Esophagus muscularis mucosa (tissue), 4 donors: ENCODE measurements at regions not wholly inside any gene's neighbourhood (a gene's known extent, or its start where the extent isn't known, plus 50 kb on each side); places are given as distances from the start of the nearest gene placed in this dataset.

Source experiments
- DNase-seq: peaks from one replicate; pipeline ENCODE4 v3.0.0-alpha.2; 2017; ENCODE audit errors: extremely low spot score
- H3K27ac ChIP-seq, 4 donors: fragments of 200-600 bp; sonication (generic); replicated peaks in 1 of 4; 1 replicate in 3 of 4; 2 replicates in 1 of 4; pipeline ENCODE4 v1.5.1; 2016 to 2019; ENCODE audit warnings: mild to moderate bottlenecking in 1 of 4
- H3K27me3 ChIP-seq, 4 donors: fragments of 200-600 bp; sonication (generic); one replicate each; pipeline versions ENCODE4 v1.5.1 to v1.6.0; 2016 to 2019
- H3K36me3 ChIP-seq, 4 donors: fragments of 200-600 bp; sonication (generic); one replicate each; pipeline ENCODE4 v1.5.1; 2016 to 2019
- H3K4me1 ChIP-seq, 4 donors: fragments of 200-600 bp; sonication (generic); one replicate each; pipeline ENCODE4 v1.5.1; 2016 to 2019
- H3K4me3 ChIP-seq, 4 donors: fragments of 200-600 bp; sonication (generic); 1 replicate in 2 of 4; 2 replicates in 2 of 4; pipeline ENCODE4 v1.5.1; 2016 to 2019; ENCODE audit warnings: mild to moderate bottlenecking in 4 of 4, moderate library complexity in 1 of 4
- H3K9me3 ChIP-seq, 4 donors: fragments of 200-600 bp; sonication (generic); 1 replicate in 3 of 4; 2 replicates in 1 of 4; pipeline ENCODE4 v1.5.1; 2016 to 2019
- EP300 ChIP-seq: sonication (generic); formaldehyde crosslinking; IDR thresholded peaks from one replicate; pipeline ENCODE4 v1.6.1; 2017; ENCODE audit warnings: antibody characterized with exemption
- POLR2A ChIP-seq: fragments of 450-650 bp; IDR thresholded peaks from one replicate; pipeline ENCODE4 v1.6.1; 2017; ENCODE audit warnings: antibody characterized with exemption, moderate library complexity, mild to moderate bottlenecking, low read depth
- POLR2AphosphoS5 ChIP-seq, 2 donors: sonication (generic); formaldehyde crosslinking; IDR thresholded peaks; one replicate each; pipeline ENCODE4 v1.6.1; 2017; ENCODE audit warnings: antibody characterized with exemption in 2 of 2
- WGBS: methylation state at CpG from one replicate; pipeline ENCODE4 v1.1.5; 2018; 5-methylcytosine and 5-hydroxymethylcytosine counted together
- intact Hi-C: fragments of 100-400 bp; cut with DNase I; formaldehyde crosslinking; loops from one replicate; pipeline ENCODE4 v1.15.1; 2023
- TF ChIP-seq, protein P1 (sequence below), 3 experiments: fragments of 200-600 bp in 2 of 3; fragments of 450-650 bp in 1 of 3; sonication (generic) in 2 of 3; IDR thresholded peaks; one replicate each; pipeline ENCODE4 v1.5.1; 2017 to 2019; ENCODE audit warnings: antibody characterized with exemption in 3 of 3, mild to moderate bottlenecking in 2 of 3, moderate library complexity in 1 of 3

DNA sequence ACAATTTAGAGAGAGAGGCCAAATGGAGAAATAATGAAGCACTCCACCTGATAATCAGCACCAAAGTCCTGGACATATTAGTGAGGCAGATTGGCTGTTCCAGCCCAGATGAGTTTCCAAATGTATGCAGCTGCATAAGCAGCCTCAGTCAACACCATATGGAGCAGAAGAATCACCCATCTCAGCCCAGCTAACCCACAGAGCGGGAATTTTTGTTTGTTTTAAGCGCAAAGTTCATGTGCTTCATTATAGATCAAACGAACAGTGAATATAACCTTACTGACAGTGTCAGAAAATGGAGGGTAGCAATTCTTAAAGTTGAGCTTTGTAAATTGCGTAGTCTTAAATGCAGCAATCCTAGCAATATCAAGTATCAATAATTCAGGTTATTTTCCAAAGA is 234.0 kb upstream of the CEP162 start:
- Histone ChIP-seq H3K27me3 (no peaks in the 10 kb centered on the region), H3K27ac (no peak overlapping the region), H3K4me1 (no peaks in the 10 kb centered on the region), H3K4me3 (no peak overlapping the region), H3K9me3 (no peaks in the 10 kb centered on the region), H3K36me3 (no peaks in the 10 kb centered on the region)
- no peak for DNase-seq
- TF ChIP-seq POLR2A (no peak), EP300 (no peak), POLR2AphosphoS5 (IDR thresholded peaks at IDR 0.05) (no peak)
- TF ChIP-seq, protein P1, sequence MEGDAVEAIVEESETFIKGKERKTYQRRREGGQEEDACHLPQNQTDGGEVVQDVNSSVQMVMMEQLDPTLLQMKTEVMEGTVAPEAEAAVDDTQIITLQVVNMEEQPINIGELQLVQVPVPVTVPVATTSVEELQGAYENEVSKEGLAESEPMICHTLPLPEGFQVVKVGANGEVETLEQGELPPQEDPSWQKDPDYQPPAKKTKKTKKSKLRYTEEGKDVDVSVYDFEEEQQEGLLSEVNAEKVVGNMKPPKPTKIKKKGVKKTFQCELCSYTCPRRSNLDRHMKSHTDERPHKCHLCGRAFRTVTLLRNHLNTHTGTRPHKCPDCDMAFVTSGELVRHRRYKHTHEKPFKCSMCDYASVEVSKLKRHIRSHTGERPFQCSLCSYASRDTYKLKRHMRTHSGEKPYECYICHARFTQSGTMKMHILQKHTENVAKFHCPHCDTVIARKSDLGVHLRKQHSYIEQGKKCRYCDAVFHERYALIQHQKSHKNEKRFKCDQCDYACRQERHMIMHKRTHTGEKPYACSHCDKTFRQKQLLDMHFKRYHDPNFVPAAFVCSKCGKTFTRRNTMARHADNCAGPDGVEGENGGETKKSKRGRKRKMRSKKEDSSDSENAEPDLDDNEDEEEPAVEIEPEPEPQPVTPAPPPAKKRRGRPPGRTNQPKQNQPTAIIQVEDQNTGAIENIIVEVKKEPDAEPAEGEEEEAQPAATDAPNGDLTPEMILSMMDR (IDR thresholded peaks at IDR 0.05): no peak
- 84% methylated on average over 4 of the region's 4 CpGs for WGBS
- intact Hi-C loops: no loop called here

DNA sequence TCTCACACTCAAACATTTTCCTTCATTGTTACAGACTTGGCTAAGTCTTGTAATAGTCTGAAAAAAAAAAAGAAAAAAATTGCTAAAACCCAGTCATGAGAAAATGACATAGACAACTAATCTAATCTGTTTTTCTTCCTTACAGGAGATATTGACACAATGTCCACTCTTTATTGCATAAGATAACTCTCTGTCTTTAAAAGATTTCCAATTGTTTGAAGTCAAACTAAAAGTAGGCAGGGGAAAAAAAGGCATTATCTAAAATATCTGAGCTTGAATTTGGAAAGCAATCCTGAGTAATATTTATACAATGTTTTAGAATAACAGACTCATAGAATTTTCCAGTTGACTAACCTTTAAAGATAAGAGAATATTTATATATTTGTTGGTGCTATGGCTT is 233.0 kb upstream of the CEP162 start:
- H3K4me3 ChIP-seq: no peak overlapping the region
- no peaks in the 10 kb centered on the region for H3K9me3 ChIP-seq
- intact Hi-C loops: no loop called here
- no peak for DNase-seq
- no peaks in the 10 kb centered on the region for H3K4me1 ChIP-seq
- H3K27me3 ChIP-seq: no peaks in the 10 kb centered on the region
- no peak overlapping the region for H3K27ac ChIP-seq
- H3K36me3 ChIP-seq: no peaks in the 10 kb centered on the region
- no peak for TF ChIP-seq POLR2AphosphoS5 (IDR thresholded peaks at IDR 0.05)
- no peak for TF ChIP-seq EP300
- no peak for TF ChIP-seq POLR2A
- TF ChIP-seq, protein P1 (IDR thresholded peaks at IDR 0.05): no peak

DNA sequence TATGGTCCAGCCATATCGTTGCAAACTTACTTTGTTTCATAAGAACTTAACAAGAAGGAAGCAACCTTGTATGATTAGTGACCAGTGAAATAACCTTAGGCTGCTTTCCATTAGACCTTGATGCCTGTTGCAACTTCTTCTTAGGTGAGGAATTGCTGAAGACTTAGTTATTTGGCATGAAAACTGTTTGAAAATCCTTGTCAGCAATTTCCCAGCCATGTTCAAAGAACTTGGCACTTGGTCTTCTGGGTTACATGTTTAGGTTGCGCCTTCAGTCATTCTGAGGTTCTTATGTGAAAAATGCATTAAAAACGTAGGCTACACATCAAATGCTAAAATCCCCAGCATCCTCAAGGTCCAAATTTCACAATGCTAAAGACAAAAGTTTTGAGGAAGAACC is 232.0 kb upstream of the CEP162 start:
- H3K36me3 ChIP-seq: no peaks in the 10 kb centered on the region
- no peaks in the 10 kb centered on the region for H3K9me3 ChIP-seq
- no peaks in the 10 kb centered on the region for H3K27me3 ChIP-seq
- H3K27ac ChIP-seq: no peak overlapping the region
- H3K4me1 ChIP-seq: no peaks in the 10 kb centered on the region
- DNase-seq: no peak
- no peak overlapping the region for H3K4me3 ChIP-seq
- intact Hi-C loops: no loop called here
- TF ChIP-seq, protein P1 (IDR thresholded peaks at IDR 0.05): no peak
- TF ChIP-seq POLR2A (no peak), EP300 (no peak), POLR2AphosphoS5 (IDR thresholded peaks at IDR 0.05) (no peak)
- WGBS: 80% methylated on average over 3 of the region's 3 CpGs

DNA sequence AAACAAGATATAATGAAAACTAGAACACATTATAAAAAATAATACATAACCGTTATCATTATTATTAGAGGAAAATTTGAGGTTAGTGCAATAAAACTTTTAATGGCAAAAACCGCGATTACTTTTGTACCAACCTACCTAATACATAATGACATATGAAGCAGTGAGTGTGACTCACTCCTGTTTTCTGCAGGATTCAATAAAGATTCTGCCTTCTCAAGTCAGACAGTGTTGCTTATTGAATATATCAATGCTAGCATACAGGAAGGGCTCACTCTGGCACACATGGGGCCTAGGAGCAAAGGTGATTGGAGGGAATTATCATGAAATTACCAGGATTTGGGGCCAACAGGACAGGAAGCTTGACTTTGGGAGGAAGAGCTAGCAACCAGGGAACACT is 230.8 kb upstream of the CEP162 start:
- no peaks in the 10 kb centered on the region for H3K36me3 ChIP-seq
- H3K4me3 ChIP-seq: no peak overlapping the region
- 95% methylated on average over 3 of the region's 3 CpGs for WGBS
- TF ChIP-seq, protein P1 (IDR thresholded peaks at IDR 0.05): no peak
- TF ChIP-seq POLR2AphosphoS5 (IDR thresholded peaks at IDR 0.05) (no peak), POLR2A (no peak), EP300 (no peak)
- no peak overlapping the region for H3K27ac ChIP-seq
- no peaks in the 10 kb centered on the region for H3K27me3 ChIP-seq
- intact Hi-C loops: no loop called here
- DNase-seq: no peak
- H3K4me1 ChIP-seq: no peaks in the 10 kb centered on the region
- H3K9me3 ChIP-seq: no peaks in the 10 kb centered on the region

DNA sequence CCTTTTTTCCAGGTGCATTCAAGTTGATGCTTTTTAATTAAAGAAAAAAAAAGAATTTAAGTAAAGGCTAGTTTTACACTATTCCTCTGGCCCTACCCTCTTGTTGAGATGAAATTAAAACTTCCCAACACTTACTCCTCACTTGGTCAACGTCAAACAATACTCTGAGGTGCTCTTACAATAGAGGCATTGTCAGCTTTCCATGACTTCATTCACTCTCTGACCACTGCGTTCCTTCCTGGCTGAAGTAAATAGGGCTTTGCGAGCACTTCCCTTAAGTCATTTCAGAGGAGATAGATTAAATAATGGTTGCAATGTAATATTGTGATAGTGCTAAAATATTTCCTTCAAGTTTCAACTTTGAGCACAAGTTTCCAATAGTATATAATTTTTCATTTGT is 229.8 kb upstream of the CEP162 start:
- no peak for TF ChIP-seq POLR2A
- TF ChIP-seq, protein P1 (IDR thresholded peaks at IDR 0.05): no peak
- no peak for TF ChIP-seq POLR2AphosphoS5 (IDR thresholded peaks at IDR 0.05)
- TF ChIP-seq EP300: no peak
- H3K9me3 ChIP-seq: no peaks in the 10 kb centered on the region
- no peaks in the 10 kb centered on the region for H3K4me1 ChIP-seq
- H3K36me3 ChIP-seq: no peaks in the 10 kb centered on the region
- DNase-seq: no peak
- 61% methylated on average over 3 of the region's 3 CpGs for WGBS
- no peak overlapping the region for H3K4me3 ChIP-seq
- no peaks in the 10 kb centered on the region for H3K27me3 ChIP-seq
- no peak overlapping the region for H3K27ac ChIP-seq
- intact Hi-C loops: no loop called here
